ENCODE measurements at regions not wholly inside any gene's neighbourhood (a gene's known extent, or its start where the extent isn't known, plus 50 kb on each side); places are given as distances from the start of the nearest gene placed in this dataset.

- no peak for DNase-seq
Observed at GRCh38 chr12:114992443-114992842, 308.5 kb upstream of the TBX3 start.

- DNase-seq, result no peak
Observed at GRCh38 chr12:114990381-114990780, 306.4 kb upstream of the TBX3 start.

GRCh38 chr12:114986849-114987248 lies 302.9 kb upstream of the TBX3 start:
- no peak for DNase-seq

GRCh38 chr12:114986178-114986714 lies 302.3 kb upstream of the TBX3 start:
- no peak for DNase-seq

- no peak for DNase-seq
Observed at GRCh38 chr12:114984634-114985061, 300.7 kb upstream of the TBX3 start.

GRCh38 chr12:114982760-114983159 lies 298.8 kb upstream of the TBX3 start:
- DNase-seq, result no peak

GRCh38 chr12:114981036-114981435 lies 297.1 kb upstream of the TBX3 start:
- DNase-seq, result no peak

- no peak for DNase-seq
Observed at GRCh38 chr12:114976959-114977358, 293.0 kb upstream of the TBX3 start.

- no peak for DNase-seq
Observed at GRCh38 chr12:114976372-114976771, 292.4 kb upstream of the TBX3 start.

GRCh38 chr12:114975640-114976310 lies 291.8 kb upstream of the TBX3 start:
- DNase-seq, result no peak

GRCh38 chr12:114974826-114975639 lies 291.1 kb upstream of the TBX3 start:
- no peak for DNase-seq

- no peak for DNase-seq
Observed at GRCh38 chr12:114974333-114974732, 290.4 kb upstream of the TBX3 start.

GRCh38 chr12:114968727-114969126 lies 284.8 kb upstream of the TBX3 start:
- DNase-seq, result no peak

- DNase-seq, result no peak
Observed at GRCh38 chr12:114967151-114967550, 283.2 kb upstream of the TBX3 start.

GRCh38 chr12:114964841-114965240 lies 280.9 kb upstream of the TBX3 start:
- DNase-seq, result no peak

- DNase-seq, result no peak
Observed at GRCh38 chr12:114963846-114964245, 279.9 kb upstream of the TBX3 start.

- DNase-seq, result no peak
Observed at GRCh38 chr12:114961491-114961890, 277.5 kb upstream of the TBX3 start.

GRCh38 chr12:114958538-114958937 lies 274.6 kb upstream of the TBX3 start:
- DNase-seq, result no peak

- DNase-seq, result no peak
Observed at GRCh38 chr12:114957225-114957624, 273.2 kb upstream of the TBX3 start.

- no peak for DNase-seq
Observed at GRCh38 chr12:114955414-114956014, 271.5 kb upstream of the TBX3 start.

- DNase-seq, result no peak
Observed at GRCh38 chr12:114954511-114955055, 270.6 kb upstream of the TBX3 start.

GRCh38 chr12:114952573-114953271 lies 268.7 kb upstream of the TBX3 start:
- DNase-seq, result no peak

Measured in NCI-H446 treated with DMSO at 0.1 percent for 48 hours (cell line).